CD4-positive, alpha-beta T cell treated with Interleukin-17A for 1 hour (primary cell): ENCODE measurements at regions not wholly inside any gene's neighbourhood (a gene's known extent, or its start where the extent isn't known, plus 50 kb on each side); places are given as distances from the start of the nearest gene placed in this dataset.

Source experiments
- DNase-seq: peaks from one replicate; pipeline ENCODE4 v3.0.0-alpha.2; 2020

- DNase-seq = no peak
These were observed 99.5 kb downstream of the MAFB start for GRCh38 chr20:40589581-40589980.

GRCh38 chr20:40588891-40589290 lies 100.1 kb downstream of the MAFB start:
- no peak for DNase-seq

- no peak for DNase-seq
These were observed 102.0 kb downstream of the MAFB start for GRCh38 chr20:40587038-40587437.

- DNase-seq = no peak
These were observed 104.8 kb downstream of the MAFB start for GRCh38 chr20:40584130-40584809.

- DNase-seq = no peak
These were observed 105.4 kb downstream of the MAFB start for GRCh38 chr20:40583636-40584035.

GRCh38 chr20:40583205-40583604 lies 105.8 kb downstream of the MAFB start:
- DNase-seq = no peak

GRCh38 chr20:40582531-40582930 lies 106.5 kb downstream of the MAFB start:
- DNase-seq = no peak

- no peak for DNase-seq
These were observed 109.3 kb downstream of the MAFB start for GRCh38 chr20:40579701-40580100.

GRCh38 chr20:40578961-40579360 lies 110.1 kb downstream of the MAFB start:
- DNase-seq = no peak

- no peak for DNase-seq
These were observed 113.2 kb downstream of the MAFB start for GRCh38 chr20:40575851-40576250.

- DNase-seq = no peak
These were observed 116.8 kb downstream of the MAFB start for GRCh38 chr20:40572251-40572650.

- DNase-seq = no peak
These were observed 117.4 kb downstream of the MAFB start for GRCh38 chr20:40571639-40572038.

GRCh38 chr20:40568200-40568599 lies 120.8 kb downstream of the MAFB start:
- DNase-seq = no peak

GRCh38 chr20:40565682-40566040 lies 123.4 kb downstream of the MAFB start:
- DNase-seq = no peak

GRCh38 chr20:40565001-40565681 lies 123.9 kb downstream of the MAFB start:
- no peak for DNase-seq

- DNase-seq = no peak
These were observed 125.6 kb downstream of the MAFB start for GRCh38 chr20:40563296-40563950.

- peak; percentile 13 for DNase-seq
These were observed 127.0 kb downstream of the MAFB start for GRCh38 chr20:40562031-40562430.

GRCh38 chr20:40561187-40561586 lies 127.8 kb downstream of the MAFB start:
- DNase-seq = no peak

GRCh38 chr20:40558212-40558611 lies 130.8 kb downstream of the MAFB start:
- DNase-seq = no peak

- no peak for DNase-seq
These were observed 137.9 kb downstream of the MAFB start for GRCh38 chr20:40551125-40551530.

- no peak for DNase-seq
These were observed 141.4 kb downstream of the MAFB start for GRCh38 chr20:40547483-40548091.

- no peak for DNase-seq
These were observed 143.6 kb downstream of the MAFB start for GRCh38 chr20:40545478-40545877.

GRCh38 chr20:40542065-40542464 lies 147.0 kb downstream of the MAFB start:
- no peak for DNase-seq

GRCh38 chr20:40540166-40540565 lies 148.9 kb downstream of the MAFB start:
- DNase-seq = no peak
